PC-9 (cell line): ENCODE measurements at regions not wholly inside any gene's neighbourhood (a gene's known extent, or its start where the extent isn't known, plus 50 kb on each side); places are given as distances from the start of the nearest gene placed in this dataset.

Source experiments
- BruUV-seq: library from RNA; stranded (reverse); fragments of 400-500 nt; replicated peaks from 2 replicates; lab custom pipeline; 2021; lab: Mats Ljungman, UMichigan
- CTCF ChIA-PET: fragments of 300-600 bp; sonication (Branson Sonifier 250); formaldehyde crosslinking; loops from one replicate; lab custom pipeline; 2022; ENCODE audit warnings: antibody characterized with exemption; lab: Charles Lee
- POLR2A ChIA-PET: fragments of 300-600 bp; sonication (Branson Sonifier 250); formaldehyde crosslinking; loops from one replicate; lab custom pipeline; 2022; ENCODE audit warnings: antibody characterized with exemption; ENCODE audit not compliant: unreplicated experiment; lab: Charles Lee
- DNase-seq, 2 experiments: peaks; one replicate each; pipeline versions ENCODE4 v3.0.0 to v3.0.0-alpha.2; 2015 to 2022; ENCODE audit warnings: mixed read lengths in 1 of 2
- H2AFZ ChIP-seq: fragments of 200-600 bp; sonication (generic); 2 replicates; pipeline ENCODE4 v1.8.1; 2017; ENCODE audit warnings: antibody characterized with exemption
- H3F3A ChIP-seq: fragments of 200-600 bp; sonication (generic); 2 replicates; pipeline ENCODE4 v1.8.1; 2017; ENCODE audit warnings: antibody characterized with exemption, mild to moderate bottlenecking, low read depth; ENCODE audit not compliant: insufficient read depth
- H3K27ac ChIP-seq: fragments of 200-600 bp; sonication (generic); 2 replicates; pipeline ENCODE4 v1.6.1; 2016; ENCODE audit warnings: mixed run types
- H3K27me3 ChIP-seq: fragments of 200-600 bp; sonication (generic); 2 replicates; pipeline ENCODE4 v1.6.1; 2016; ENCODE audit warnings: low read depth, mixed run types; ENCODE audit not compliant: insufficient read depth
- H3K36me3 ChIP-seq: fragments of 200-600 bp; sonication (generic); 2 replicates; pipeline ENCODE4 v1.6.1; 2016; ENCODE audit warnings: low read depth, mixed run types
- H3K4me1 ChIP-seq: fragments of 200-600 bp; sonication (generic); replicated peaks from 2 replicates; pipeline ENCODE4 v1.6.1; 2016; ENCODE audit warnings: mixed run types; ENCODE audit not compliant: insufficient read depth
- H3K4me2 ChIP-seq: fragments of 200-600 bp; sonication (generic); 2 replicates; pipeline ENCODE4 v1.6.1; 2017; ENCODE audit warnings: mixed run types
- H3K4me3 ChIP-seq: fragments of 200-600 bp; sonication (generic); 2 replicates; pipeline ENCODE4 v1.6.1; 2016; ENCODE audit warnings: mixed run types
- H3K79me2 ChIP-seq: fragments of 200-600 bp; sonication (generic); 2 replicates; pipeline ENCODE4 v1.6.1; 2017; ENCODE audit warnings: low read depth, mixed run types
- H3K9me2 ChIP-seq: fragments of 200-600 bp; sonication (generic); 2 replicates; pipeline ENCODE4 v1.8.1; 2017; ENCODE audit warnings: mild to moderate bottlenecking; ENCODE audit not compliant: insufficient read depth
- H3K9me3 ChIP-seq: fragments of 200-600 bp; sonication (generic); 2 replicates; pipeline ENCODE4 v1.8.1; 2016; ENCODE audit warnings: low read depth; ENCODE audit not compliant: insufficient read depth
- H4K20me1 ChIP-seq: fragments of 200-600 bp; sonication (generic); 2 replicates; pipeline ENCODE4 v1.8.1; 2017; ENCODE audit not compliant: insufficient read depth
- EZH2 ChIP-seq: fragments of 200-600 bp; sonication (generic); IDR thresholded peaks from 2 replicates; pipeline ENCODE4 v1.8.0; 2017; ENCODE audit warnings: antibody characterized with exemption, low read depth
- intact Hi-C: fragments of 100-400 bp; cut with micrococcal nuclease; formaldehyde crosslinking; loops from one replicate; pipeline ENCODE4 v1.10.0; 2022; ENCODE audit not compliant: unreplicated experiment
- TF ChIP-seq, protein P1 (sequence below): fragments of 200-600 bp; sonication (generic); conservative IDR thresholded peaks from 2 replicates; pipeline ENCODE4 v1.6.1; 2017; ENCODE audit warnings: mixed run types, antibody characterized with exemption, mild to moderate bottlenecking, moderate library complexity

DNA sequence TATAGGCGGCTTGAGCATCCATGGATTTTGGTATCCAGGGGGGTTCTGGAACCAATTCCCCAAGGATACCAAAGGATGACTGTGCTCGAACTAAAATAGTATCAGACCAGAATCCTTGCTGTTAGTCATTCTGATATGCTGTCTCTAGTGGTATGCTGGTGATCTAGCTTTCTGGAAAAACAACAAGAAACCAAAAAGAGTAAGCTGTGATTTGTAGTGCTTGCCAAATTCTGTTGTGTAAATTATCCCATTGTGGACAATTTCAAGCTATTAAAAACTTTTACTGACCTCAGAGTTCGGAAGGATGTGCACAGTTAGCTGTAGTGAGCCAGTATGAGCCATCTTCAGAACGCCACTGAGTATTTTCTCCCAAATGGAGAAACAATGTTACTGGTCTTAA lies 99.0 kb upstream of the FBN2 start:
- ChIA-PET CTCF (no interaction called here), POLR2A (no interaction called here)
- no peak overlapping the region for H3K4me3 ChIP-seq
- H3K79me2 ChIP-seq = no peaks in the 10 kb centered on the region
- intact Hi-C loops = no loop called here
- H4K20me1 ChIP-seq = no peaks in the 10 kb centered on the region
- no peaks in the 10 kb centered on the region for H3F3A ChIP-seq
- TF ChIP-seq, protein P1, sequence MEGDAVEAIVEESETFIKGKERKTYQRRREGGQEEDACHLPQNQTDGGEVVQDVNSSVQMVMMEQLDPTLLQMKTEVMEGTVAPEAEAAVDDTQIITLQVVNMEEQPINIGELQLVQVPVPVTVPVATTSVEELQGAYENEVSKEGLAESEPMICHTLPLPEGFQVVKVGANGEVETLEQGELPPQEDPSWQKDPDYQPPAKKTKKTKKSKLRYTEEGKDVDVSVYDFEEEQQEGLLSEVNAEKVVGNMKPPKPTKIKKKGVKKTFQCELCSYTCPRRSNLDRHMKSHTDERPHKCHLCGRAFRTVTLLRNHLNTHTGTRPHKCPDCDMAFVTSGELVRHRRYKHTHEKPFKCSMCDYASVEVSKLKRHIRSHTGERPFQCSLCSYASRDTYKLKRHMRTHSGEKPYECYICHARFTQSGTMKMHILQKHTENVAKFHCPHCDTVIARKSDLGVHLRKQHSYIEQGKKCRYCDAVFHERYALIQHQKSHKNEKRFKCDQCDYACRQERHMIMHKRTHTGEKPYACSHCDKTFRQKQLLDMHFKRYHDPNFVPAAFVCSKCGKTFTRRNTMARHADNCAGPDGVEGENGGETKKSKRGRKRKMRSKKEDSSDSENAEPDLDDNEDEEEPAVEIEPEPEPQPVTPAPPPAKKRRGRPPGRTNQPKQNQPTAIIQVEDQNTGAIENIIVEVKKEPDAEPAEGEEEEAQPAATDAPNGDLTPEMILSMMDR = no peak
- TF ChIP-seq EZH2 = no peak
- DNase-seq = no peak
- BruUV-seq = no TSS peak
- H3K27me3 ChIP-seq = no peaks in the 10 kb centered on the region
- H3K9me2 ChIP-seq = no peaks in the 10 kb centered on the region
- H3K27ac ChIP-seq = no peak overlapping the region
- no peaks in the 10 kb centered on the region for H3K9me3 ChIP-seq
- H2AFZ ChIP-seq = no peak overlapping the region
- H3K36me3 ChIP-seq = no peaks in the 10 kb centered on the region
- no peak overlapping the region for H3K4me2 ChIP-seq
- H3K4me1 ChIP-seq = no peaks in the 10 kb centered on the region

DNA sequence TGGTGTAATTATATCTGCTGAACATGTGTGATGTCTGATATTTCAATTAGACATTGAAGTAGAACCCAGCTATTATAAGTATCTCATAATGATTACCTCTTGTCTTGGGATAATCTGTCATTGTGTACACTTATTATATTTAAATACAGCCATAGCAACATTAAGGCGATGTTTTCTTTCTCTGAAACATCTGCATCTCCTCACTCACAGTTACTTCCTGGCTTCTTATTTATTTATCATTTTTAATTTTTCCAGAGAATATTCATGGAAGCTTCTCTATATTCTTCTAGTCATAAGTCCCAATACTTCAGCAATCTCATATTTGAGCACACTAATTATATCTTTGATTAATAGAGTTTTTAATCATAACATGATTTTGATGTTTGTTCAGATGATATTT lies 103.8 kb upstream of the FBN2 start:
- POLR2A ChIA-PET = no interaction called here
- Histone ChIP-seq H2AFZ (no peak overlapping the region), H3K4me2 (no peak overlapping the region), H4K20me1 (no peaks in the 10 kb centered on the region), H3K27ac (no peak overlapping the region), H3K4me1 (no peaks in the 10 kb centered on the region), H3F3A (no peaks in the 10 kb centered on the region), H3K9me3 (no peaks in the 10 kb centered on the region), H3K4me3 (no peak overlapping the region), H3K79me2 (no peaks in the 10 kb centered on the region), H3K36me3 (no peaks in the 10 kb centered on the region), H3K27me3 (no peaks in the 10 kb centered on the region), H3K9me2 (no peaks in the 10 kb centered on the region; the same call in 1 of the 2 replicates)
- DNase-seq = no peak
- TF ChIP-seq, protein P1 = no peak
- no peak for TF ChIP-seq EZH2
- no TSS peak for BruUV-seq
- CTCF ChIA-PET = no interaction called here
- intact Hi-C loops = no loop called here

DNA sequence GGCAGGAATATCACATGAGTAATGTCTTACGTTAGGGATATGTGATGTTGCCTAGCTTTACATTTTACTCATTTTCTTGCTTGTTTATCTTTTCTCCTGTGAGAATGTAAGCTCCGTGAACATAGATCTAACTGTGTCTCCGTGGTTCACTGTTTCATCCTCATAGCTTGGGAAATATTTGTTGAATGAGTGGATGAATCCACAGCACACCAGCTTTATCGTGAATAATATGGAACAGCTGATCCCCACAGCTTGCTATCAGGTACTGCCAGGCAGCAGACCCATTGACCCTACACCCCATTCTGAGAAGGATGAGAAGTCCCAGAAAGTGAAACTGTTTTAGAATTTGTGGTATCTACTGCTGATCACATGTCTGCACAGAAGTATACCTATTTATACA lies 106.8 kb upstream of the FBN2 start:
- POLR2A ChIA-PET = no interaction called here

More for the DNA sequence above, 106.8 kb upstream of the FBN2 start:
- H2AFZ ChIP-seq = no peak overlapping the region
- CTCF ChIA-PET = no interaction called here
- no peak overlapping the region for H3K27ac ChIP-seq
- peak overlapping the region; percentile 47 for H3K4me2 ChIP-seq
- H3F3A ChIP-seq = no peaks in the 10 kb centered on the region
- H3K27me3 ChIP-seq = no peaks in the 10 kb centered on the region
- H4K20me1 ChIP-seq = no peaks in the 10 kb centered on the region
- no peaks in the 10 kb centered on the region; the same call in 1 of the 2 replicates for H3K9me2 ChIP-seq
- no peak for DNase-seq
- no TSS peak for BruUV-seq
- H3K36me3 ChIP-seq = no peaks in the 10 kb centered on the region
- H3K4me3 ChIP-seq = no peak overlapping the region
- H3K79me2 ChIP-seq = no peaks in the 10 kb centered on the region
- H3K9me3 ChIP-seq = no peaks in the 10 kb centered on the region
- H3K4me1 ChIP-seq = no peaks in the 10 kb centered on the region
- no peak for TF ChIP-seq EZH2
- TF ChIP-seq, protein P1 = no peak
- intact Hi-C loops = no loop called here
